Uterus (tissue), 2 donors: ENCODE measurements at regions not wholly inside any gene's neighbourhood (a gene's known extent, or its start where the extent isn't known, plus 50 kb on each side); places are given as distances from the start of the nearest gene placed in this dataset.

ENCODE experiments used
- POLR2A ChIP-seq, 2 donors: fragments of 450-650 bp; IDR thresholded peaks; one replicate each; pipeline ENCODE4 v1.6.1; 2016; ENCODE audit warnings: antibody characterized with exemption in 2 of 2, mild to moderate bottlenecking in 1 of 2, moderate library complexity in 1 of 2
- TF ChIP-seq, protein P1 (sequence below), 4 experiments: fragments of 200-600 bp in 2 of 4; fragments of 450-650 bp in 2 of 4; sonication (generic) in 2 of 4; IDR thresholded peaks; one replicate each; pipeline ENCODE4 v1.5.1; 2016 to 2019; ENCODE audit warnings: antibody characterized with exemption in 4 of 4, mild to moderate bottlenecking in 2 of 4, moderate library complexity in 1 of 4

DNA sequence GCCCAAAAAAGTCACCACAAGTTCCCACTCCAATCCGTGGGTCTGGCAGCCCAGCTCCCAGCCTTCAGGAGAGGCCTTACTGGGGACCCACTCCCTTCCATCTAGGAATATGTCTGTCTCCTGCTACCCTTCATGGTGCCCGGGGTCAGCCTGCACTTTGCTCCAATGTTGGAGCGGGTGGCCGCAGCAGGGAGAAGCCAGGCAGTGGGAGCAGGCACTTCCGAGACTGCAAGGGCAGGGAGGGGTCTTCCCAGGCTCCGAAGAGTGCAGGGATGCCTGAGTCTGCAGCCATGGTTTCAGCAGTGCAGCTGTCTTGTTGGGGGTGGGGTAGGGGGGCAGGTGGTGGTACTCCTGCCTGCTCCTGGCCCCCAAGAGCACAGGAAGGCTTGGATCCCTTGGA lies 1616.2 kb downstream of the SLITRK5 start:
- TF ChIP-seq, protein P1, sequence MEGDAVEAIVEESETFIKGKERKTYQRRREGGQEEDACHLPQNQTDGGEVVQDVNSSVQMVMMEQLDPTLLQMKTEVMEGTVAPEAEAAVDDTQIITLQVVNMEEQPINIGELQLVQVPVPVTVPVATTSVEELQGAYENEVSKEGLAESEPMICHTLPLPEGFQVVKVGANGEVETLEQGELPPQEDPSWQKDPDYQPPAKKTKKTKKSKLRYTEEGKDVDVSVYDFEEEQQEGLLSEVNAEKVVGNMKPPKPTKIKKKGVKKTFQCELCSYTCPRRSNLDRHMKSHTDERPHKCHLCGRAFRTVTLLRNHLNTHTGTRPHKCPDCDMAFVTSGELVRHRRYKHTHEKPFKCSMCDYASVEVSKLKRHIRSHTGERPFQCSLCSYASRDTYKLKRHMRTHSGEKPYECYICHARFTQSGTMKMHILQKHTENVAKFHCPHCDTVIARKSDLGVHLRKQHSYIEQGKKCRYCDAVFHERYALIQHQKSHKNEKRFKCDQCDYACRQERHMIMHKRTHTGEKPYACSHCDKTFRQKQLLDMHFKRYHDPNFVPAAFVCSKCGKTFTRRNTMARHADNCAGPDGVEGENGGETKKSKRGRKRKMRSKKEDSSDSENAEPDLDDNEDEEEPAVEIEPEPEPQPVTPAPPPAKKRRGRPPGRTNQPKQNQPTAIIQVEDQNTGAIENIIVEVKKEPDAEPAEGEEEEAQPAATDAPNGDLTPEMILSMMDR (IDR thresholded peaks at IDR 0.05): no peak
- TF ChIP-seq POLR2A (IDR thresholded peaks at IDR 0.05): no peak
